ENCODE measurements at regions not wholly inside any gene's neighbourhood (a gene's known extent, or its start where the extent isn't known, plus 50 kb on each side); places are given as distances from the start of the nearest gene placed in this dataset.
"Not testable (repeated sequence)": the region's sequence is repeated elsewhere in the genome, so short reads cannot be mapped to it uniquely, and the experiment has no call there.

- H3K4me3 Mint-ChIP-seq; H3K27me3 Mint-ChIP-seq; H3K4me1 Mint-ChIP-seq (ENCODE audit: low read depth); intact Hi-C loops (cut with micrococcal nuclease); H3K27ac Mint-ChIP-seq; H3K9me3 Mint-ChIP-seq: not testable (repeated sequence)
- H3K36me3 Mint-ChIP-seq (ENCODE audit: low read depth) = peaks cover 10% of the 10 kb centered on the region
Measured at GRCh38 chr2:131721163-131721562, 193.5 kb downstream of the CCDC74A start.

- intact Hi-C loops (cut with micrococcal nuclease); H3K27ac Mint-ChIP-seq; H3K9me3 Mint-ChIP-seq; H3K4me3 Mint-ChIP-seq; H3K4me1 Mint-ChIP-seq (ENCODE audit: low read depth); H3K27me3 Mint-ChIP-seq: not testable (repeated sequence)
- peaks cover 10% of the 10 kb centered on the region for H3K36me3 Mint-ChIP-seq (ENCODE audit: low read depth)
Measured at GRCh38 chr2:131722256-131722655, 194.6 kb downstream of the CCDC74A start.

GRCh38 chr2:131724019-131724418, 196.3 kb downstream of the CCDC74A start:
- Mint-ChIP-seq H3K4me3 (no peak overlapping the region), H3K27me3 (no peaks in the 10 kb centered on the region), H3K36me3 (ENCODE audit: low read depth) (peaks cover 10% of the 10 kb centered on the region), H3K4me1 (ENCODE audit: low read depth) (no peaks in the 10 kb centered on the region), H3K9me3 (no peaks in the 10 kb centered on the region), H3K27ac (no peak overlapping the region)
- intact Hi-C loops (cut with micrococcal nuclease) = no loop called here

GRCh38 chr2:131728451-131728850, 200.8 kb downstream of the CCDC74A start:
- H3K36me3 Mint-ChIP-seq (ENCODE audit: low read depth); H3K27ac Mint-ChIP-seq; intact Hi-C loops (cut with micrococcal nuclease); H3K4me1 Mint-ChIP-seq (ENCODE audit: low read depth); H3K9me3 Mint-ChIP-seq; H3K4me3 Mint-ChIP-seq; H3K27me3 Mint-ChIP-seq: not testable (repeated sequence)

GRCh38 chr2:131733530-131733929, 205.8 kb downstream of the CCDC74A start:
- H3K4me1 Mint-ChIP-seq (ENCODE audit: low read depth); H3K4me3 Mint-ChIP-seq; H3K9me3 Mint-ChIP-seq; H3K27ac Mint-ChIP-seq; H3K36me3 Mint-ChIP-seq (ENCODE audit: low read depth); intact Hi-C loops (cut with micrococcal nuclease); H3K27me3 Mint-ChIP-seq: not testable (repeated sequence)

- H3K36me3 Mint-ChIP-seq (ENCODE audit: low read depth); H3K27me3 Mint-ChIP-seq; H3K9me3 Mint-ChIP-seq; H3K27ac Mint-ChIP-seq; intact Hi-C loops (cut with micrococcal nuclease); H3K4me1 Mint-ChIP-seq (ENCODE audit: low read depth); H3K4me3 Mint-ChIP-seq: not testable (repeated sequence)
Measured at GRCh38 chr2:131736406-131736805, 208.7 kb downstream of the CCDC74A start.

- H3K27ac Mint-ChIP-seq; H3K27me3 Mint-ChIP-seq; intact Hi-C loops (cut with micrococcal nuclease); H3K36me3 Mint-ChIP-seq (ENCODE audit: low read depth); H3K9me3 Mint-ChIP-seq; H3K4me1 Mint-ChIP-seq (ENCODE audit: low read depth); H3K4me3 Mint-ChIP-seq: not testable (repeated sequence)
Measured at GRCh38 chr2:131738533-131738932, 210.8 kb downstream of the CCDC74A start.

GRCh38 chr2:131738996-131739434, 211.3 kb downstream of the CCDC74A start:
- H3K4me1 Mint-ChIP-seq (ENCODE audit: low read depth); H3K27me3 Mint-ChIP-seq; H3K27ac Mint-ChIP-seq; H3K4me3 Mint-ChIP-seq; H3K9me3 Mint-ChIP-seq; intact Hi-C loops (cut with micrococcal nuclease); H3K36me3 Mint-ChIP-seq (ENCODE audit: low read depth): not testable (repeated sequence)

GRCh38 chr2:131753640-131754561, 226.2 kb downstream of the CCDC74A start:
- H3K4me1 Mint-ChIP-seq (ENCODE audit: low read depth) = no peaks in the 10 kb centered on the region
- intact Hi-C loops (cut with micrococcal nuclease) = no loop called here
- peaks cover 35% of the 10 kb centered on the region for H3K9me3 Mint-ChIP-seq
- no peaks in the 10 kb centered on the region for H3K36me3 Mint-ChIP-seq (ENCODE audit: low read depth)
- H3K4me3 Mint-ChIP-seq = no peak overlapping the region
- H3K27me3 Mint-ChIP-seq = peaks cover 14% of the 10 kb centered on the region
- no peak overlapping the region for H3K27ac Mint-ChIP-seq

- H3K27me3 Mint-ChIP-seq = peaks cover 14% of the 10 kb centered on the region
- H3K4me1 Mint-ChIP-seq (ENCODE audit: low read depth) = no peaks in the 10 kb centered on the region
- no peak overlapping the region for H3K4me3 Mint-ChIP-seq
- intact Hi-C loops (cut with micrococcal nuclease) = no loop called here
- no peaks in the 10 kb centered on the region for H3K36me3 Mint-ChIP-seq (ENCODE audit: low read depth)
- no peak overlapping the region for H3K27ac Mint-ChIP-seq
- peaks cover 35% of the 10 kb centered on the region for H3K9me3 Mint-ChIP-seq
Measured at GRCh38 chr2:131754929-131755720, 227.4 kb downstream of the CCDC74A start.

- intact Hi-C loops (cut with micrococcal nuclease) = no loop called here
- peaks cover 14% of the 10 kb centered on the region for H3K27me3 Mint-ChIP-seq
- H3K4me3 Mint-ChIP-seq = no peak overlapping the region
- H3K9me3 Mint-ChIP-seq = peaks cover 35% of the 10 kb centered on the region
- H3K4me1 Mint-ChIP-seq (ENCODE audit: low read depth) = no peaks in the 10 kb centered on the region
- no peak overlapping the region for H3K27ac Mint-ChIP-seq
- H3K36me3 Mint-ChIP-seq (ENCODE audit: low read depth) = no peaks in the 10 kb centered on the region
Measured at GRCh38 chr2:131756141-131756907, 228.6 kb downstream of the CCDC74A start.

GRCh38 chr2:131758941-131759340, 231.3 kb downstream of the CCDC74A start:
- H3K27me3 Mint-ChIP-seq; H3K36me3 Mint-ChIP-seq (ENCODE audit: low read depth); intact Hi-C loops (cut with micrococcal nuclease); H3K4me3 Mint-ChIP-seq; H3K4me1 Mint-ChIP-seq (ENCODE audit: low read depth); H3K27ac Mint-ChIP-seq: not testable (repeated sequence)
- H3K9me3 Mint-ChIP-seq = peaks cover 30% of the 10 kb centered on the region

- H3K4me3 Mint-ChIP-seq; H3K9me3 Mint-ChIP-seq; H3K36me3 Mint-ChIP-seq (ENCODE audit: low read depth); H3K4me1 Mint-ChIP-seq (ENCODE audit: low read depth); H3K27ac Mint-ChIP-seq; H3K27me3 Mint-ChIP-seq; intact Hi-C loops (cut with micrococcal nuclease): not testable (repeated sequence)
Measured at GRCh38 chr2:131774955-131775555, 247.4 kb downstream of the CCDC74A start.

All from dendritic cell treated with granulocyte-macrophage colony-stimulating factor and Interleukin-4, amounts not matched to agents 40 ng/mL and 50 ng/mL, for 4 days (primary cell).